CD14-positive monocyte (primary cell): ENCODE measurements at regions not wholly inside any gene's neighbourhood (a gene's known extent, or its start where the extent isn't known, plus 50 kb on each side); places are given as distances from the start of the nearest gene placed in this dataset.

ENCODE experiments used
- DNase-seq, 3 donors: peaks; one replicate each; pipeline ENCODE4 v3.0.0-alpha.2; 2011 to 2022
- H2AFZ ChIP-seq: 2 replicates; pipeline ENCODE4 v1.6.0; 2012; ENCODE audit warnings: mild to moderate bottlenecking, low read depth, low read length, inconsistent platforms; ENCODE audit not compliant: insufficient read depth, poor library complexity, severe bottlenecking
- H3K27ac ChIP-seq, 2 donors: 1 replicate in 1 of 2; 2 replicates in 1 of 2; pipeline ENCODE4 v1.5.1; 2012 to 2013; ENCODE audit warnings: low read length in 2 of 2, control low read depth in 1 of 2, inconsistent platforms in 1 of 2, low read depth in 1 of 2, mild to moderate bottlenecking in 1 of 2
- H3K27me3 ChIP-seq, 2 donors: one replicate each; pipeline versions ENCODE4 v1.6.0 to v1.6.1; 2011 to 2013; ENCODE audit warnings: low read length in 2 of 2; ENCODE audit not compliant: control insufficient read depth in 2 of 2, insufficient read depth in 2 of 2
- H3K36me3 ChIP-seq, 2 donors: replicated peaks in 1 of 2; 1 replicate in 1 of 2; 2 replicates in 1 of 2; pipeline versions ENCODE4 v1.5.1 to v1.6.1; 2012 to 2013; ENCODE audit warnings: low read length in 2 of 2, control low read depth in 1 of 2, inconsistent platforms in 1 of 2, mild to moderate bottlenecking in 1 of 2; ENCODE audit not compliant: insufficient read depth in 2 of 2, control insufficient read depth in 1 of 2
- H3K4me1 ChIP-seq, 2 donors: 1 replicate in 1 of 2; 2 replicates in 1 of 2; pipeline versions ENCODE4 v1.5.1 to v1.6.1; 2012 to 2013; ENCODE audit warnings: low read length in 2 of 2, control low read depth in 1 of 2, inconsistent platforms in 1 of 2, mild to moderate bottlenecking in 1 of 2, moderate library complexity in 1 of 2; ENCODE audit not compliant: insufficient read depth in 2 of 2, control insufficient read depth in 1 of 2
- H3K4me2 ChIP-seq: replicated peaks from 2 replicates; pipeline ENCODE3; 2012; ENCODE audit warnings: low read length, moderate library complexity, mild to moderate bottlenecking; ENCODE audit not compliant: poor library complexity, severe bottlenecking; ENCODE audit errors: extremely low read depth
- H3K4me3 ChIP-seq, 3 experiments: fragments of 200-600 bp in 1 of 3; sonication (generic) in 1 of 3; replicated peaks in 1 of 3; 1 replicate in 2 of 3; 2 replicates in 1 of 3; pipeline ENCODE4 v1.5.1; 2011 to 2013; ENCODE audit warnings: low read length in 3 of 3, mild to moderate bottlenecking in 3 of 3, control low read depth in 2 of 3, low read depth in 2 of 3, inconsistent platforms in 1 of 3, moderate library complexity in 1 of 3
- H3K79me2 ChIP-seq: 2 replicates; pipeline ENCODE4 v1.6.0; 2012; ENCODE audit warnings: mild to moderate bottlenecking, control low read depth, inconsistent platforms, low read length, moderate library complexity; ENCODE audit not compliant: insufficient read depth
- H3K9ac ChIP-seq: 2 replicates; pipeline ENCODE4 v1.6.0; 2017; ENCODE audit warnings: low read length, mild to moderate bottlenecking; ENCODE audit not compliant: insufficient read depth, poor library complexity, severe bottlenecking
- H3K9me3 ChIP-seq, 2 donors: replicated peaks in 1 of 2; 1 replicate in 1 of 2; 2 replicates in 1 of 2; pipeline versions ENCODE4 v1.5.1 to v1.6.1; 2012 to 2013; ENCODE audit warnings: low read length in 2 of 2, control low read depth in 1 of 2; ENCODE audit not compliant: control insufficient read depth in 1 of 2, insufficient read depth in 1 of 2
- H4K20me1 ChIP-seq: 2 replicates; pipeline ENCODE4 v1.6.0; 2012; ENCODE audit warnings: mild to moderate bottlenecking, low read length, control low read depth, moderate library complexity; ENCODE audit not compliant: insufficient read depth
- H3K27ac Mint-ChIP-seq, 7 donors: one replicate each; pipeline ENCODE4 v1.8.0; 2020; ENCODE audit warnings: mild to moderate bottlenecking in 7 of 7, mixed read lengths in 7 of 7, moderate library complexity in 6 of 7, inconsistent platforms in 2 of 7
- H3K27me3 Mint-ChIP-seq, 3 donors: one replicate each; pipeline ENCODE4 v1.8.0; 2021 to 2022; ENCODE audit warnings: low read depth in 3 of 3, mild to moderate bottlenecking in 3 of 3, mixed read lengths in 3 of 3, moderate library complexity in 3 of 3, inconsistent platforms in 1 of 3
- H3K36me3 Mint-ChIP-seq, 2 donors: one replicate each; pipeline ENCODE4 v1.8.0; 2020; ENCODE audit warnings: mixed read lengths in 2 of 2, inconsistent platforms in 1 of 2, mild to moderate bottlenecking in 1 of 2
- H3K4me1 Mint-ChIP-seq: one replicate; pipeline ENCODE4 v1.8.0; 2020; ENCODE audit warnings: mild to moderate bottlenecking, mixed read lengths
- H3K4me3 Mint-ChIP-seq, 2 donors: one replicate each; pipeline ENCODE4 v1.8.0; 2020; ENCODE audit warnings: mild to moderate bottlenecking in 2 of 2, mixed read lengths in 2 of 2, moderate library complexity in 1 of 2
- H3K9me3 Mint-ChIP-seq, 7 donors: one replicate each; pipeline ENCODE4 v1.8.0; 2020 to 2022; ENCODE audit warnings: mixed read lengths in 7 of 7, mild to moderate bottlenecking in 6 of 7, moderate library complexity in 6 of 7, inconsistent platforms in 2 of 7
- CTCF ChIP-seq: fragments of 200-600 bp; IDR thresholded peaks from one replicate; pipeline ENCODE4 v1.8.0; 2022; ENCODE audit warnings: antibody characterized with exemption, mild to moderate bottlenecking
- WGBS: methylation state at CpG from one replicate; pipeline ENCODE4 v1.1.5; 2013; ENCODE audit warnings: missing lambda C conversion rate; ENCODE audit not compliant: insufficient coverage; 5-methylcytosine and 5-hydroxymethylcytosine counted together
- intact Hi-C, 2 donors: fragments of 100-400 bp; cut with micrococcal nuclease; formaldehyde crosslinking; loops; one replicate each; pipeline versions ENCODE4 v1.15.0 to v1.15.1; 2023

GRCh38 chr2:16429002-16429401, 236.6 kb downstream of the CYRIA start:
- H3K4me2 ChIP-seq: no peak overlapping the region
- H3K4me1 ChIP-seq: no peaks in the 10 kb centered on the region
- H3K27me3 ChIP-seq: no peaks in the 10 kb centered on the region
- H3K79me2 ChIP-seq: no peaks in the 10 kb centered on the region
- no peaks in the 10 kb centered on the region for H3K9me3 ChIP-seq
- no peaks in the 10 kb centered on the region for H4K20me1 ChIP-seq
- peaks cover 0 to 2% (median 1%) of the 10 kb centered on the region in 3 donors for H3K27me3 Mint-ChIP-seq
- no peak for DNase-seq
- H3K9ac ChIP-seq: no peak overlapping the region
- no peak overlapping the region for H2AFZ ChIP-seq
- no peaks in the 10 kb centered on the region for H3K4me1 Mint-ChIP-seq
- no peaks in the 10 kb centered on the region for H3K9me3 Mint-ChIP-seq
- H3K4me3 ChIP-seq: no peak overlapping the region
- WGBS: 86% methylated on average over 1 of the region's 2 CpGs
- H3K36me3 ChIP-seq: no peaks in the 10 kb centered on the region
- no peaks in the 10 kb centered on the region for H3K36me3 Mint-ChIP-seq
- H3K27ac ChIP-seq: no peak overlapping the region
- intact Hi-C loops: no loop called here
- no peak overlapping the region for H3K27ac Mint-ChIP-seq
- H3K4me3 Mint-ChIP-seq: no peak overlapping the region
- no peak for TF ChIP-seq CTCF

GRCh38 chr2:16425462-16426336, 239.9 kb downstream of the CYRIA start:
- H4K20me1 ChIP-seq: no peaks in the 10 kb centered on the region
- H3K27ac Mint-ChIP-seq: no peak overlapping the region
- 85% methylated on average over 5 of the region's 6 CpGs for WGBS
- no peak for DNase-seq
- no peak overlapping the region for H3K27ac ChIP-seq
- no peaks in the 10 kb centered on the region for H3K4me1 Mint-ChIP-seq
- no peak overlapping the region for H3K9ac ChIP-seq
- no peak for TF ChIP-seq CTCF
- no peaks in the 10 kb centered on the region for H3K36me3 ChIP-seq
- peaks cover 0 to 4% (median 0%) of the 10 kb centered on the region in 3 donors for H3K27me3 Mint-ChIP-seq
- intact Hi-C loops: no loop called here
- no peak overlapping the region for H2AFZ ChIP-seq
- H3K9me3 Mint-ChIP-seq: no peaks in the 10 kb centered on the region
- no peaks in the 10 kb centered on the region for H3K27me3 ChIP-seq
- H3K4me2 ChIP-seq: no peak overlapping the region
- no peaks in the 10 kb centered on the region for H3K9me3 ChIP-seq
- no peak overlapping the region for H3K4me3 Mint-ChIP-seq
- no peaks in the 10 kb centered on the region for H3K4me1 ChIP-seq
- H3K4me3 ChIP-seq: no peak overlapping the region
- H3K79me2 ChIP-seq: no peaks in the 10 kb centered on the region
- H3K36me3 Mint-ChIP-seq: no peaks in the 10 kb centered on the region
